Natural killer cell (primary cell): ENCODE measurements at regions not wholly inside any gene's neighbourhood (a gene's known extent, or its start where the extent isn't known, plus 50 kb on each side); places are given as distances from the start of the nearest gene placed in this dataset.

Experiments
- ATAC-seq, 3 donors: fragments of 150-1000 bp in 2 of 3; fragments of 200-7000 bp in 1 of 3; cut with Tn5 transposase; 1 replicate in 1 of 3; 2 replicates in 2 of 3; pipeline ENCODE4 v1.10.0; 2021; ENCODE audit warnings: mild to moderate bottlenecking in 2 of 3, moderate library complexity in 2 of 3
- DNase-seq, 2 donors: peaks; one replicate each; pipeline versions ENCODE4 v3.0.0 to v3.0.0-alpha.2; 2013 to 2021; ENCODE audit warnings: mixed read lengths in 1 of 2
- H3K27ac ChIP-seq: one replicate; pipeline ENCODE4 v1.5.1; 2013; ENCODE audit warnings: mild to moderate bottlenecking, low read length
- H3K27me3 ChIP-seq: one replicate; pipeline ENCODE4 v1.6.1; 2013; ENCODE audit warnings: low read length; ENCODE audit not compliant: control insufficient read depth, insufficient read depth
- H3K36me3 ChIP-seq: one replicate; pipeline ENCODE4 v1.6.1; 2013; ENCODE audit warnings: low read length; ENCODE audit not compliant: control insufficient read depth, insufficient read depth
- H3K4me1 ChIP-seq: one replicate; pipeline ENCODE4 v1.6.1; 2013; ENCODE audit warnings: low read length; ENCODE audit not compliant: control insufficient read depth, insufficient read depth
- H3K4me3 ChIP-seq: one replicate; pipeline ENCODE4 v1.5.1; 2013; ENCODE audit warnings: low read length
- H3K9me3 ChIP-seq: one replicate; pipeline ENCODE4 v1.6.1; 2013; ENCODE audit warnings: low read length; ENCODE audit not compliant: control insufficient read depth, insufficient read depth
- H3K27ac Mint-ChIP-seq, 2 donors: one replicate each; pipeline ENCODE4 v1.8.0; 2022; ENCODE audit warnings: mild to moderate bottlenecking in 2 of 2, mixed read lengths in 2 of 2, moderate library complexity in 1 of 2
- H3K27me3 Mint-ChIP-seq, 2 donors: one replicate each; pipeline ENCODE4 v1.8.0; 2022; ENCODE audit warnings: low read depth in 2 of 2, mixed read lengths in 2 of 2
- H3K36me3 Mint-ChIP-seq: one replicate; pipeline ENCODE4 v1.8.0; 2022; ENCODE audit warnings: mixed read lengths
- H3K4me1 Mint-ChIP-seq, 2 donors: one replicate each; pipeline ENCODE4 v1.8.0; 2022; ENCODE audit warnings: mixed read lengths in 2 of 2
- H3K4me3 Mint-ChIP-seq: one replicate; pipeline ENCODE4 v1.8.0; 2022; ENCODE audit warnings: mild to moderate bottlenecking, moderate library complexity, mixed read lengths
- H3K9me3 Mint-ChIP-seq, 2 donors: one replicate each; pipeline ENCODE4 v1.8.0; 2022; ENCODE audit warnings: mixed read lengths in 2 of 2
- WGBS: methylation state at CpG from one replicate; pipeline ENCODE4 v1.1.7; 2013; ENCODE audit warnings: missing lambda C conversion rate; ENCODE audit not compliant: insufficient coverage; 5-methylcytosine and 5-hydroxymethylcytosine counted together
- intact Hi-C: fragments of 100-400 bp; cut with micrococcal nuclease; formaldehyde crosslinking; loops from one replicate; pipeline ENCODE4 v1.14.2; 2022
- TF ChIP-seq, protein P1 (sequence below): fragments of 200-600 bp; IDR thresholded peaks from one replicate; pipeline ENCODE4 v1.8.0; 2022; ENCODE audit warnings: antibody characterized with exemption

DNA sequence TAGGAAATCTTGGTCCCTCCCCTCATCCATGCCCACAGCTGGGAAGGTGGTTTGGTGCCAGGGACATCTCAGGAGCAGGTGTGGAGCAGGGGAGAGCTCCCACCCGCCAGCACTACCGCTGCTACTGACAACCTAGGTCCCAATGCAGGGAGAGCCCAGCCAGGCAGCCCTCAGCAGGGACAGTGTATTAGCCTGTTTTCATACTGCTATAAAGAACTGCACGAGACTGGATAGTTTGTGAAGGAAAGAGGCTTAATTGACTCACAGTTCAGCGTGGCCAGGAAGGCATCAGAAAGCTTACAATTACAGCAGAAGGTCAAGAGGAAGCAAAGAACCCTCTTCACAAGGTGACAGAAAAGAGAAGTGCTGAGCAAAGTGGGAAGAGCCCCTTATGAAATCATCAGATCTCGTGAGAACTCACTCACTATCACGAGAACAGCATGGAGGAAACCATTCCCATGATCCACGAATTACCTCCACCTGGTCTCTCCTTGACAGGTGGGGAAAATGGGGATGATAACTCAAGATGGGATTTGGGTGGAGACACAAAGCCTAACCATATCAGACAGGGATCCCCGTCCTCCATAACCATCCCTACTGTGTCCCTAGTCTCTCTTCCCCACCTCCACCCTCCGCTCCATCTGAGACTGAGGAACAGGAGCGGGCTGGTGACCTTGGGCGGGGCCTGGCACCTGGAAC lies 218.6 kb downstream of the TBC1D2B start:
- Mint-ChIP-seq H3K4me3 (no peak overlapping the region), H3K27me3 (peaks cover 9 to 12% of the 10 kb centered on the region in 2 donors), H3K9me3 (no peaks in the 10 kb centered on the region), H3K4me1 (no peaks in the 10 kb centered on the region), H3K27ac (no peak overlapping the region), H3K36me3 (no peaks in the 10 kb centered on the region)
- no peak overlapping the region for H3K27ac ChIP-seq
- 68% methylated on average over 9 of the region's 11 CpGs for WGBS
- intact Hi-C loops: no loop called here
- no peaks in the 10 kb centered on the region for H3K36me3 ChIP-seq
- no peaks in the 10 kb centered on the region for H3K4me1 ChIP-seq
- H3K9me3 ChIP-seq: no peaks in the 10 kb centered on the region
- TF ChIP-seq, protein P1, sequence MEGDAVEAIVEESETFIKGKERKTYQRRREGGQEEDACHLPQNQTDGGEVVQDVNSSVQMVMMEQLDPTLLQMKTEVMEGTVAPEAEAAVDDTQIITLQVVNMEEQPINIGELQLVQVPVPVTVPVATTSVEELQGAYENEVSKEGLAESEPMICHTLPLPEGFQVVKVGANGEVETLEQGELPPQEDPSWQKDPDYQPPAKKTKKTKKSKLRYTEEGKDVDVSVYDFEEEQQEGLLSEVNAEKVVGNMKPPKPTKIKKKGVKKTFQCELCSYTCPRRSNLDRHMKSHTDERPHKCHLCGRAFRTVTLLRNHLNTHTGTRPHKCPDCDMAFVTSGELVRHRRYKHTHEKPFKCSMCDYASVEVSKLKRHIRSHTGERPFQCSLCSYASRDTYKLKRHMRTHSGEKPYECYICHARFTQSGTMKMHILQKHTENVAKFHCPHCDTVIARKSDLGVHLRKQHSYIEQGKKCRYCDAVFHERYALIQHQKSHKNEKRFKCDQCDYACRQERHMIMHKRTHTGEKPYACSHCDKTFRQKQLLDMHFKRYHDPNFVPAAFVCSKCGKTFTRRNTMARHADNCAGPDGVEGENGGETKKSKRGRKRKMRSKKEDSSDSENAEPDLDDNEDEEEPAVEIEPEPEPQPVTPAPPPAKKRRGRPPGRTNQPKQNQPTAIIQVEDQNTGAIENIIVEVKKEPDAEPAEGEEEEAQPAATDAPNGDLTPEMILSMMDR: no peak
- no peak overlapping the region for H3K4me3 ChIP-seq
- DNase-seq (no peak), ATAC-seq (no peak)
- no peaks in the 10 kb centered on the region for H3K27me3 ChIP-seq

DNA sequence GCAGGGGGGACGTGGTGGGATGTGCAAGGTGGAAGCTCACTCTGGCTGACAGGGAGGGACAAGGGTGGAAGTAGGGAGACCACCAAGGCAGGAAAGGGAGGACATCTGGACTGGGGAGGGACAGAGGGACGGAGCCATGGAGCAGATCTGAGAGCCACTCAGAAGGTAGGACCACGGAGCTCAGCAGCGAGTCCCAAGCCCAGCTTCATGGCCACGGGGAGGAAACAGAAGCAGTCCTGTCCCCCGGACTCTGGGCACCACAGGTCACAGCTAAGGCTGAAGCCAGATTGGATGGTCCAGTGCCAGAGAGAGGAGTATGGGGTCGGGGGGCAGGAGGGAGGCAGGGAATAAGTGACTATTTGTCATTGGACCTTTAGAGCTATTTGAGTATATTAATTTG lies 220.1 kb downstream of the TBC1D2B start:
- Histone ChIP-seq H3K9me3 (no peaks in the 10 kb centered on the region), H3K4me3 (no peak overlapping the region), H3K4me1 (no peaks in the 10 kb centered on the region), H3K36me3 (no peaks in the 10 kb centered on the region), H3K27me3 (no peaks in the 10 kb centered on the region), H3K27ac (no peak overlapping the region)
- no peak for ATAC-seq
- H3K36me3 Mint-ChIP-seq: no peaks in the 10 kb centered on the region
- H3K4me1 Mint-ChIP-seq: no peaks in the 10 kb centered on the region
- H3K4me3 Mint-ChIP-seq: no peak overlapping the region
- H3K27me3 Mint-ChIP-seq: peaks cover 6 to 21% of the 10 kb centered on the region in 2 donors
- H3K9me3 Mint-ChIP-seq: no peaks in the 10 kb centered on the region
- H3K27ac Mint-ChIP-seq: no peak overlapping the region
- no peak for DNase-seq
- intact Hi-C loops: no loop called here
- TF ChIP-seq, protein P1: no peak
- WGBS: 82% methylated on average over 7 of the region's 7 CpGs

- WGBS: 50% methylated on average over 1 of the region's 1 CpG
- ATAC-seq: no peak
- H3K27me3 Mint-ChIP-seq: peaks cover 6 to 27% of the 10 kb centered on the region in 2 donors
Observed at GRCh38 chr15:77856705-77857346, 220.7 kb downstream of the TBC1D2B start.

More at GRCh38 chr15:77856705-77857346, 220.7 kb downstream of the TBC1D2B start:
- Histone ChIP-seq H3K27ac (no peak overlapping the region), H3K27me3 (no peaks in the 10 kb centered on the region), H3K9me3 (no peaks in the 10 kb centered on the region), H3K4me3 (no peak overlapping the region), H3K36me3 (no peaks in the 10 kb centered on the region), H3K4me1 (no peaks in the 10 kb centered on the region)
- TF ChIP-seq, protein P1: no peak
- H3K4me3 Mint-ChIP-seq: no peak overlapping the region
- no peaks in the 10 kb centered on the region for H3K9me3 Mint-ChIP-seq
- H3K36me3 Mint-ChIP-seq: no peaks in the 10 kb centered on the region
- intact Hi-C loops: no loop called here
- DNase-seq: no peak
- no peak overlapping the region for H3K27ac Mint-ChIP-seq
- H3K4me1 Mint-ChIP-seq: no peaks in the 10 kb centered on the region
